ENCODE measurements at regions not wholly inside any gene's neighbourhood (a gene's known extent, or its start where the extent isn't known, plus 50 kb on each side); places are given as distances from the start of the nearest gene placed in this dataset.

DNA sequence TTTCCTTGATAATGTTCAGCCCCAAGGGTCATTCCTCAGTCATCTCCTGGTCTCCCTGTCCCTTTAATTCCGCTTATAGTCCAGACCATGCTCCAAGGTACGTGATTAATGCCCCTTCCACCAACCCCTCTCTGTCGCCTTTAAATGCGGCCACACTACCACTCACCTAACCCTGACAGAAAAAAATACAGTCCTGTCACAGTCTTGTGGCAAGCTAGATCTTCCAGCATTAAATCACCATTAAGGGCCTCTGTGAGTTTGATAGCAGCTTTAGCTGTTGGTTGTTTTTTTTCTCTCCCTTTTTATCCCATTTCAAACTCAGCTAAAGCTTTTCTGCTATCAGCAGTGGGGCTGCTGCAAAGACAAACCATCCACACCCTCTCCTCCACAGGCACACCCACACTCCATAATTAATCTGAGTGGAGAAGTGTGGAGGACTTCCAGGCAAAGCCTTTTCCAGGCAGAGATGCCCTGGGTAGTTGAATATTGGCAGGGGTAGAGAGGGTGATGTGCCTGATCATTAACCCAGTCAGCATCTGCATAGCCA, 522.7 kb upstream of the CLINT1 start:
- Histone ChIP-seq H3K4me3 (ENCODE audit: low read length) (no peak overlapping the region), H3K36me3 (ENCODE audit: control insufficient read depth, insufficient read depth, low read length) (no peaks in the 10 kb centered on the region), H3K4me1 (ENCODE audit: control insufficient read depth, insufficient read depth, low read length) (peaks cover 3% of the 10 kb centered on the region), H3K27me3 (ENCODE audit: control insufficient read depth, insufficient read depth, low read length) (no peaks in the 10 kb centered on the region), H3K9me3 (ENCODE audit: control insufficient read depth, low read length) (no peaks in the 10 kb centered on the region), H3K9ac (ENCODE audit: low read length) (no peak overlapping the region)

DNA sequence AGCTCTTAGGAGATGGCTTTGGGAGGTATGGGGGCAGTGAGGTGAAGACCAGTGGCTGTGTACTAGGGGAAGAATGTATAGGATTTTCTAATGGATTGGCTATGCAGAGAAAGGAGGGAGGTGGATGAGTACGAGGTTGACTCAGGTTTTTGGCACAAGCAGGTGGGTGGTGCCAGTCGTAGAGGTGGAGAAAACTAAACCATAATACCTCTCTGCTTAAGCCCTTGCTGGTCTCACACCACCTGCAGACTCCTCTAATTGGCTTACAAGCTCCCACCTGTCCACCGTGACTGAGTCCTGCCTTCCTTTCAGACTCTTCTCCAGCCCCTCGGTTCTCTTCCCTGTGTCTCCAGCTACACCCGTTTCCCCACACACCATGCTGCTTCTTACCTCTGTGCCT, 521.7 kb upstream of the CLINT1 start:
- H3K9me3 ChIP-seq (ENCODE audit: control insufficient read depth, low read length) = no peaks in the 10 kb centered on the region
- no peaks in the 10 kb centered on the region for H3K27me3 ChIP-seq (ENCODE audit: control insufficient read depth, insufficient read depth, low read length)
- no peak overlapping the region for H3K9ac ChIP-seq (ENCODE audit: low read length)
- H3K36me3 ChIP-seq (ENCODE audit: control insufficient read depth, insufficient read depth, low read length) = no peaks in the 10 kb centered on the region
- peaks cover 3% of the 10 kb centered on the region for H3K4me1 ChIP-seq (ENCODE audit: control insufficient read depth, insufficient read depth, low read length)
- no peak overlapping the region for H3K4me3 ChIP-seq (ENCODE audit: low read length)

DNA sequence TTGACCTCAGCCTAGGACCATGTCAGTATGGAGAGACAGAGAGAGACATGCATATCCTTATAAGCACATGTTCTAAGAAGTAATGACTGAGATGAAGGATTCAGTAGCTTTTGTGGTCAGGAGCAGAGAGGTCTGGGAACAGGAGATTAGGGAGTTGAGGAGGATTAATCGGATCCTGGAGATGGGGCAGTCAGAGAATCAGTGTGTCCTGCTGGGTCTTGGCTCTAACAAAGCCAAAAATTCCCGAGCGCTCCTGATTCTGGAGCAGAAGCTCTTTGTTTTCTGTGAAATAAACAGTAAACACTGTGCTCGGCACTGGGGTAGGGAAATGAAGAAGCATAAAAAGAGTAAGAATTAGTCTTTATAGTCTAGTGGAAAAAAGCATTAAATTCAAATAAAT, 520.0 kb upstream of the CLINT1 start:
- H3K27me3 ChIP-seq (ENCODE audit: control insufficient read depth, insufficient read depth, low read length) = no peaks in the 10 kb centered on the region
- H3K4me3 ChIP-seq (ENCODE audit: low read length) = no peak overlapping the region
- peaks cover 3% of the 10 kb centered on the region for H3K4me1 ChIP-seq (ENCODE audit: control insufficient read depth, insufficient read depth, low read length)
- H3K9me3 ChIP-seq (ENCODE audit: control insufficient read depth, low read length) = no peaks in the 10 kb centered on the region
- H3K36me3 ChIP-seq (ENCODE audit: control insufficient read depth, insufficient read depth, low read length) = no peaks in the 10 kb centered on the region
- H3K9ac ChIP-seq (ENCODE audit: low read length) = no peak overlapping the region

DNA sequence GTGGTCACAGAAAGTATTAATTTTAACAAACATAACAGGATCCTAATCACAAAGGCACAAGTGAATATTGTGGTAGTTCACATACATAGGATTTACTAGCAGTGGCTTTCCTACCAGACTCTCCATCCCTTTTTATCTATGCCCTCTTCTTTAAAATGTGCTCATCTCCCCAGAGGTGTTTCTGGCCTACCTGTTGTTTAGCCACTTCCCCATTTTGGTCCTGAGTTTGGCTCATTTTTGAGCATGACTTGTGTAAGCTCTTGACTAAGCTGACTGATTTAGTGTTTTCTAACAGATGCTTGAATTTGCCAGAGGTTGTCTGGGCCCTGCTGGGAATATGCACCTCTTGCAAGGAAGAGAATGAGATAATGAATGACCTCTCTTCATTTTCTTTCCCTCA, 517.7 kb upstream of the CLINT1 start:
- no peak overlapping the region for H3K4me3 ChIP-seq (ENCODE audit: low read length)
- H3K9me3 ChIP-seq (ENCODE audit: control insufficient read depth, low read length) = no peaks in the 10 kb centered on the region
- H3K27me3 ChIP-seq (ENCODE audit: control insufficient read depth, insufficient read depth, low read length) = no peaks in the 10 kb centered on the region
- H3K9ac ChIP-seq (ENCODE audit: low read length) = no peak overlapping the region
- H3K36me3 ChIP-seq (ENCODE audit: control insufficient read depth, insufficient read depth, low read length) = no peaks in the 10 kb centered on the region
- no peaks in the 10 kb centered on the region for H3K4me1 ChIP-seq (ENCODE audit: control insufficient read depth, insufficient read depth, low read length)

DNA sequence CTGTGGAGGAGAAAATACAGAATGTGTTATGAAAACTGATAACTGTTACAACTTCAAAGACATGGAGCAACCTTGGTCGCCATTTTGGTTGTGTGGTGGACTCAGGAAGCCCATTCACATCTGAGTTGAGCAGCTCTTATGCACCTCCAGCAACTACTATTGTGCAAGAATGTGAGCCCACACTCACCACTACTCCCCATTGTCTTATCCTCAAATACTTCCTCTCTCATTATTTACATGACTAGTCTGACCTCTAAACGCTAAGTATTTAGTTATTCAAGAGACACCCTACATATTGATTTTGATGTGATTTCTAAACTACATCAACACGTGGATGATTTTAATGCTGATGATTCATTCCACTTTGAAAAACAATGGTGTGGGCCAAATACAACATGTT, 516.6 kb upstream of the CLINT1 start:
- H3K4me3 ChIP-seq (ENCODE audit: low read length) = no peak overlapping the region
- no peaks in the 10 kb centered on the region for H3K4me1 ChIP-seq (ENCODE audit: control insufficient read depth, insufficient read depth, low read length)
- H3K9ac ChIP-seq (ENCODE audit: low read length) = no peak overlapping the region
- H3K27me3 ChIP-seq (ENCODE audit: control insufficient read depth, insufficient read depth, low read length) = no peaks in the 10 kb centered on the region
- no peaks in the 10 kb centered on the region for H3K36me3 ChIP-seq (ENCODE audit: control insufficient read depth, insufficient read depth, low read length)
- H3K9me3 ChIP-seq (ENCODE audit: control insufficient read depth, low read length) = no peaks in the 10 kb centered on the region

DNA sequence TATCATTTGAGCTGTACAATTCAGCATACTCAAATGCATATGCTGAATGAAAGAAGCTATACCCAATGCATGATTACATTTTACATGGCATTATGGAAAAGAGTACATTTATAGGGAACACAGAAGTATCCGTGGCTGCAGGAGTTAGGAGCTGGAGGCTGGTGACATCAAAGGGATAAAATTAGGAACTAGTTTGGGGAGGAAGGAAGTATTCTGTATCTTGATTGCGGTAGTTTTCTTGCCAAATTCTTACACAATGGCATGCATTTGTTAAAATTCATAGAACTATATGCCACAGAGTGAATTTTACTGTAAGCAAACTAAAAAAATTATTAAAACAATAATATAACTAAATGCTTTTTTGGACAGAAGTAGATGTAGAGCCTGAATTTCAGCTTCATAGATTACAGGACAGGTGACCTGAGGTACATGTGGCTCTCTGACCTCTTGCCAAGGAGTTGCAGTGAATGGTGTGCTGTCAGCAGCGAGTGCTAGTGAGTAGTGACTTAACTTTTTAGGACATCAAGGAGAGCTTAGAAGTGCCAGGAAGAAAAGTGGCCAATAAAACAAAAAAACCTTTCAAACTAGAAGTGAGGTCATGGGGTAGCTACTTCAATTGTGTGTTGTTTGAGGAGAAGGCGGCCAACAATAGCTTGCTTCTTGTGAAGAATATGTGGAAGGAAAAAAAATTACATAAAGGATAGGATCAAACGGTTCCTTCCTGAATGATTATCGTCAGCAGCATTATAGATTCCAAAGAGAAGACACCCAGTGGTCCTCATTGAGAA, 514.9 kb upstream of the CLINT1 start:
- Histone ChIP-seq H3K4me1 (ENCODE audit: control insufficient read depth, insufficient read depth, low read length) (no peaks in the 10 kb centered on the region), H3K4me3 (ENCODE audit: low read length) (no peak overlapping the region), H3K36me3 (ENCODE audit: control insufficient read depth, insufficient read depth, low read length) (no peaks in the 10 kb centered on the region), H3K27me3 (ENCODE audit: control insufficient read depth, insufficient read depth, low read length) (no peaks in the 10 kb centered on the region), H3K9ac (ENCODE audit: low read length) (no peak overlapping the region), H3K9me3 (ENCODE audit: control insufficient read depth, low read length) (no peaks in the 10 kb centered on the region)

DNA sequence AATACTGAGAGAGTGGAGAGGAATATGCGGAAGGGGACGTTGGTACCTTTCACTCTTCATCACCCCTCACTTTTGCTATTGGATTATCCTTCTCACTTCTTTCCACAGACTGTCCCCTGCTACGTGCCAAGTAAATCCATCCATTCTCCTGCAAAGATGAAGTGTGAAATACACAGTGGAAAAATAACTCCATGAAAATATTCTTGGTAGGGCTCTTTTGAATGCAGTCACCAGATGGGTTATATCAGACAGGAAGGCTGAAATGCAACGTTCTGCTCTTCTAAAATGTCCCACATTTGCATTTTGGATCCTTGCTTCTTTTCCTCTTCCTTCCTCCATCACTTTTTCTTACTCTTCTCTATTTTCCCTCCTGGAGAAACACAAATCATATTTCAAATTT, 510.3 kb upstream of the CLINT1 start:
- Histone ChIP-seq H3K9ac (ENCODE audit: low read length) (no peak overlapping the region), H3K4me3 (ENCODE audit: low read length) (no peak overlapping the region), H3K4me1 (ENCODE audit: control insufficient read depth, insufficient read depth, low read length) (no peaks in the 10 kb centered on the region), H3K27me3 (ENCODE audit: control insufficient read depth, insufficient read depth, low read length) (no peaks in the 10 kb centered on the region), H3K36me3 (ENCODE audit: control insufficient read depth, insufficient read depth, low read length) (no peaks in the 10 kb centered on the region), H3K9me3 (ENCODE audit: control insufficient read depth, low read length) (no peaks in the 10 kb centered on the region)

DNA sequence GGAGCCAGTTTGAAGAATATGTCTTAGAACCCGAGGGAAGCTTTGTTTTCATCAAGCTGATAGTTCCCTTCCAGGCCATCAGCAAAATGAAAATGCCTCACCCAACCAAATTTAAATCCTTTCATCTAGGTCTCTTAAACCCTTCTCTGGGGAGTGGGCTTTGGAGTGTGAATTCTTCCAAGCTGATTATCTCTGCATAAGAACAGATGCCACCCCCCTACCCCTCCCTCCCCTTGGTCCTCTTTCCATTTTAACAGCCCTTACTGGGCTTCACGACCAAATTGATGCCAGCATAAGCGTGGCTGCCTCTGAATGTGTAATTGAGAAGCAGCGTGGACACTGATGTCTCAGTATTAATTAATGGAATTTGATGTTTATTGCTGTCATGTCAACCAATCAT, 509.7 kb upstream of the CLINT1 start:
- Histone ChIP-seq H3K9me3 (ENCODE audit: control insufficient read depth, low read length) (no peaks in the 10 kb centered on the region), H3K27me3 (ENCODE audit: control insufficient read depth, insufficient read depth, low read length) (no peaks in the 10 kb centered on the region), H3K4me3 (ENCODE audit: low read length) (no peak overlapping the region), H3K4me1 (ENCODE audit: control insufficient read depth, insufficient read depth, low read length) (no peaks in the 10 kb centered on the region), H3K36me3 (ENCODE audit: control insufficient read depth, insufficient read depth, low read length) (no peaks in the 10 kb centered on the region), H3K9ac (ENCODE audit: low read length) (no peak overlapping the region)

DNA sequence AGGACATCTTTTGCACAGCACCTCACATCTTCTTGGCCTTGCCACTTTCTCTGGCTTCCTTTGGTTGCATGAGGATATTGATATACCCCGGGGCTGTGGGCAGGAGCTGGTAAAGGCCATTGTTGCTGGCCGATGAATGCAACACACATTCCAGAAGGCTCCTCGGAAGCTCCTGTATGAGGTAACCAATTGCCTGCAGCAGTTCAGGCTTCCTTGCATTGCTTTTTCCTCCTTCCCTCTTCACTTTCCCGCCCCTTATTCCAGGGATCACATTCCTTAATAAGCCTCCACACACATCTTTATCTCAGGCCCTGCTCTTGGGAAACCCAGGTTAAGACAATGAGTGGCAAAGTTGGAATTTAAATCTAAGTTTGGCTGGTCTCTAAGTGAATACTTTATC, 505.4 kb upstream of the CLINT1 start:
- H3K4me1 ChIP-seq (ENCODE audit: control insufficient read depth, insufficient read depth, low read length) = no peaks in the 10 kb centered on the region
- no peaks in the 10 kb centered on the region for H3K36me3 ChIP-seq (ENCODE audit: control insufficient read depth, insufficient read depth, low read length)
- H3K27me3 ChIP-seq (ENCODE audit: control insufficient read depth, insufficient read depth, low read length) = no peaks in the 10 kb centered on the region
- no peak overlapping the region for H3K4me3 ChIP-seq (ENCODE audit: low read length)
- H3K9ac ChIP-seq (ENCODE audit: low read length) = no peak overlapping the region
- H3K9me3 ChIP-seq (ENCODE audit: control insufficient read depth, low read length) = no peaks in the 10 kb centered on the region

DNA sequence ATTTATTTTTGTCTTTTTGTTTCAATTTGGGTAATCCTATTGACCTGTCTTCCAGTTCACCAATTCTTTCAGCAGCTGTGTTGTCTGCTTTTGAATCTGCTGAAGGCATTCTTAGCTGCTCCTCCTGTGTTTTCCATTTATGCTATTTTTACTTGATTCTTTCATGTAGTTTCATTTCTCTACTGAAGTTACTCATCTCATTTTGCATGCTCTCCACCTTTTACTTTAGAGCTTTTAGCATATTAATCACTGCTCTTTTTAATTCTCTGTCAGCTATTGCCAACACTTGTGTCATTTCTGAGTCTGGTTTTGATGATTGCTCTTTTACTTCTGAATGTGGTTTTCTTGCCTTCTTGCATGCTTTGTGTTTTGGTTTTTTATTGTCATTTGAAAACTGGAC, 496.0 kb upstream of the CLINT1 start:
- H3K4me3 ChIP-seq (ENCODE audit: low read length) = no peak overlapping the region
- H3K9me3 ChIP-seq (ENCODE audit: control insufficient read depth, low read length) = no peaks in the 10 kb centered on the region
- no peaks in the 10 kb centered on the region for H3K27me3 ChIP-seq (ENCODE audit: control insufficient read depth, insufficient read depth, low read length)
- H3K4me1 ChIP-seq (ENCODE audit: control insufficient read depth, insufficient read depth, low read length) = no peaks in the 10 kb centered on the region
- H3K36me3 ChIP-seq (ENCODE audit: control insufficient read depth, insufficient read depth, low read length) = no peaks in the 10 kb centered on the region
- no peak overlapping the region for H3K9ac ChIP-seq (ENCODE audit: low read length)

DNA sequence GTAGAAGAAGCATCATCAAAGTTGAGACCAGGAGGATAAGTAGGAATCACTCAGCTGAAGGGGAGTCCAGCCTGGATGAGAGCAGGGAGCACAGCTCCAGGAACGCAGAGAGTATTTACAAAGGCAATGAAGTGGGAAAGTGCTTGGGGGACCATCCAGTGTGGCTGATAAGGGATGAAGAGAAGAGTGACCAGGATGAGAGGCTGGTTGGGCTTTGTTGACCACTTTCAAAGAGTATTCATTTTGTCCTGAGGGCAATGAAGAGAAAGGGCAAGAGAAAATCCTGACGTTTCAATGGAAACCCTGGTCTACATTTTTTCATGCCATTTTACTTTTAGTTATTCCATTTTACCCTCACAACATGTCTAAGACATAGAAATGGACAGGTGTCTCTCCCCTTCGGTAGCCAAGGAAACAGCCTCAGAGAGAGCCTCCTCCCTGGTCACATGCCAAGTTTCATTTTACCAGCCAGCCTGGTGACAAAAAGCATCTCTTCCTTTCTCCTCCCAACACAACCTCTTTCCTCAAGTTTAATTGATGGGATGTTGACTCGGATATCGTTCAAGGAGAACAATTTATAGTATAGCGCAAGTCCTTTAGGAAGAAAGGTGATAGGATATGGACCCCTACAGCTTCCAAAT, 492.7 kb upstream of the CLINT1 start:
- no peaks in the 10 kb centered on the region for H3K27me3 ChIP-seq (ENCODE audit: control insufficient read depth, insufficient read depth, low read length)
- no peaks in the 10 kb centered on the region for H3K9me3 ChIP-seq (ENCODE audit: control insufficient read depth, low read length)
- H3K4me3 ChIP-seq (ENCODE audit: low read length) = no peak overlapping the region
- H3K9ac ChIP-seq (ENCODE audit: low read length) = no peak overlapping the region
- no peaks in the 10 kb centered on the region for H3K36me3 ChIP-seq (ENCODE audit: control insufficient read depth, insufficient read depth, low read length)
- no peaks in the 10 kb centered on the region for H3K4me1 ChIP-seq (ENCODE audit: control insufficient read depth, insufficient read depth, low read length)

DNA sequence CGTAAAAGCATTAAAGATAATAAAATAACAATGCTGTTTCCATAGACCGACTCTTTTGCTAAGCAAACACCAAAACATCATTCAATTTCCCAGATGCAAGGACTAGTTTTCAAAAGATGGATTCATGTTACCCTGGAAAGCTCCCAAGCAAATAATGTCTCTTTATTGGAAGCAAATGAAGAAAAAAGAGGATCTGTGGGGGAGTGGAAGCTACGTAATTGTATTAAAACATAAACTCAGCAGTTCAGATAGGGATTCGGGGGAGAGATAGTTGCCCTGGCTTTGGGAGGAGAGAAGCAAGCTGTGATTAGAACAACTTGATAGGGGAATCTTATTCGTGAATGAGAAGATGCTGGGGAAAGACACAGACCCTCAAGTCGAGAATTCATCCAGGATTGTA, 491.0 kb upstream of the CLINT1 start:
- no peak overlapping the region for H3K4me3 ChIP-seq (ENCODE audit: low read length)
- no peak overlapping the region for H3K9ac ChIP-seq (ENCODE audit: low read length)
- H3K9me3 ChIP-seq (ENCODE audit: control insufficient read depth, low read length) = no peaks in the 10 kb centered on the region
- no peaks in the 10 kb centered on the region for H3K4me1 ChIP-seq (ENCODE audit: control insufficient read depth, insufficient read depth, low read length)
- H3K27me3 ChIP-seq (ENCODE audit: control insufficient read depth, insufficient read depth, low read length) = no peaks in the 10 kb centered on the region
- no peaks in the 10 kb centered on the region for H3K36me3 ChIP-seq (ENCODE audit: control insufficient read depth, insufficient read depth, low read length)
